HG02840 (cell line): ENCODE measurements at regions not wholly inside any gene's neighbourhood (a gene's known extent, or its start where the extent isn't known, plus 50 kb on each side); places are given as distances from the start of the nearest gene placed in this dataset.
"Not testable (repeated sequence)": the region's sequence is repeated elsewhere in the genome, so short reads cannot be mapped to it uniquely, and the experiment has no call there.

Experiments used
- ATAC-seq: cut with Tn5 transposase; IDR thresholded peaks from one replicate; pipeline ENCODE4 v1.9.1; 2021; ENCODE audit warnings: mild to moderate bottlenecking, moderate library complexity, moderate number of reproducible peaks; ENCODE audit not compliant: unreplicated experiment, low FRiP score

DNA sequence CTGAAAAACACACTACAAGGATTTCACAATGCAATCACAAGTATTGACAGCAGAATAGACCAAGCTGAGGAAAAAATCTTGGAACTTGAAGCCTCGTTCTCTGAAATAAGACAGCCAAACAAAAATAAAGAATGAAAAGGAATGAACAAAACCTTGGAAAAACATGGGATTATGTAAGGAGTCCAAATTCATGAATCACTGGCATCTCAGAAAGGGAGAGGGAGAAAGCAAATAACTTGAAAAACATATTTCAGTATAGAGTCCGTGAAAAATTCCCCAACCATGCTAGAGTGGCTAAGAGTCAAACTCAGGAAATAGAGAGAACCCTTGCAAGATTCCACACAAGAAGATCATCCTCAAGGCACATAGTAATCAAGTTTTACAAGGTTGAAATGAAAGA, 178.5 kb upstream of the CTSO start:
- no peak for ATAC-seq

DNA sequence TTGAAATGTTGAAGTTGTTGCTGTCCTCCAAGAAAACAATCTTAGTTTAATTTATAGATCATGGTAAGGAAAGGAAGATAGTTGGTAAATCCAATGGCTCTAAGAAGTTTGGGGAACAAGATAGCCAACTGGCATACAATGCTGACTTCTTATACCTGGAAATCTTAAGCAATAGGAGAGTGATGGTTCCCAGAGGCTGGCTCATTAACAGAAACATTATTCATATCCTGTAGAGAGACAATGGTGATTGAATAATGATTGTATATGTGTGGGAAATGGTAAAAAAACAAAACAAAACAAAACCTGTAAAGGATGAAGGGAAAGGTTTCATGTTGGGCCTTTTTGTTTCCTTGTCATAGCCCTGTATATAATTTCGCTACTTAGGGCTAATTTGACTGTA, 174.9 kb upstream of the CTSO start:
- no peak for ATAC-seq

DNA sequence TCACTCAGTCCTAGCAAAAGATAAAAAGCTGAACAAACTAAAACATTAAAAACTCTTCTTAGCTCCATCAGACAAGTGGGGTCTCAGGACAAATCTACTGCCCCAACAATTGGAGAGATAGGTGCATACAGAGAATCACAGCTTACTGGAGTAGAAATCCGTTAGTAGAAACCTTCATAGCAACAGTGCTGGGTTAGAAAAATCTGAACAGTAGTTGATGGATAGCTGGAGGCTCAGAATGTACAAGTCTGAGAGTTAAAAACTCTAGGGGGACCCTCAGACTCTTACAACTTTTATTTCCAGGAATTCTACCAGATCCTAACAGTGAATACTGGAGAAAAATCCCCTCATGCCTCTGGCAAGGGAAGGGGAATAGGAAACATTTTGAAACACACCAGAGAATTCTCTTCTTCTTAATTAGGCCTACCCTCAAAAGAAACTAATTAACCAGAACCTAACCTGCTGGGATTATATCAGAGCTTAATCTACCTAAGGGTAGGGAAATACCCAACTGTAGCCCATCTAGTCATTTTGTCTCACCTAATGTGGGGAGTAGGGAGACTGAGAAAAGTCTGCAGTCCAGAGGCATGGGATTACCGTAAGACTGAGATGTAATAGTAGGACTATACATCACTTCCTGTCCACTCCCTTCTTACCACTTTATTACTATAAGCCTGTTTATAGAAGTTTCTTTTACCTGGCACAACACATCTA, 165.0 kb upstream of the CTSO start:
- ATAC-seq = no peak

DNA sequence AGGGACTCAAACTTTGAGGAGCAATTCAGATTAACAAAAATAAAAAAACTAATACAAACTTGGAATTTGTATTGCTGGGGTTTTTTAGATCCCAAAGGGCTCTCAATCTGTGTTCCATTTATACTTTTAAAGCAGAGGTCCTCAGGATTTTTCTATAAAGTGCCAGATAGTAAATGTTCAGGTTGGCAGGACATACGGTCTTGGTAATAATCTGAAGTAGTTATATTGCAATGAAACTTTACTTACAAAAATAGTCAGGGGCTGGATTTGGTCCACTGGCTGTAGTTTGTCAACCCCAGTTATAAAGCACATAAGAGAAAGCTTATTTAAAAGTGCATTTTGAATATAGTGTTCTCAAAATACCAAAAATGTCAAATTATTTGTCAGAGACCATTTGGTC, 164.1 kb upstream of the CTSO start:
- ATAC-seq = no peak

DNA sequence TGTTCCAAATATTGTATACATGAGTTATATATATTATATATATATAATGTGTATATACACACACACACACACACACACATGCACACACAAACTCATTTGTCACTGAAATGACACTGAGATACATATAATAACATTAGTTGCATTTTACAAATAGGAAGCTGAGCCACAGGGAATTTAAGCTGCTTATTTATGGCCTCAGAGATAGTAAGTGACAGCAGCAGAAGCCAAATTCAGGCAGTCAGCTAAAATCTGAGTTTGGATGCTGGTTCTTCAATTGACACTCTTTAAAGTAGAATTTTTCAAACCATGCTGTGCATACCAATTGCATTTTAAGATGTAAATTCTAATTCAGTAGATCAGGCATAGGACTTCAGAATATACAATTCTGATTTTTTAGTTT, 163.3 kb upstream of the CTSO start:
- no peak for ATAC-seq

DNA sequence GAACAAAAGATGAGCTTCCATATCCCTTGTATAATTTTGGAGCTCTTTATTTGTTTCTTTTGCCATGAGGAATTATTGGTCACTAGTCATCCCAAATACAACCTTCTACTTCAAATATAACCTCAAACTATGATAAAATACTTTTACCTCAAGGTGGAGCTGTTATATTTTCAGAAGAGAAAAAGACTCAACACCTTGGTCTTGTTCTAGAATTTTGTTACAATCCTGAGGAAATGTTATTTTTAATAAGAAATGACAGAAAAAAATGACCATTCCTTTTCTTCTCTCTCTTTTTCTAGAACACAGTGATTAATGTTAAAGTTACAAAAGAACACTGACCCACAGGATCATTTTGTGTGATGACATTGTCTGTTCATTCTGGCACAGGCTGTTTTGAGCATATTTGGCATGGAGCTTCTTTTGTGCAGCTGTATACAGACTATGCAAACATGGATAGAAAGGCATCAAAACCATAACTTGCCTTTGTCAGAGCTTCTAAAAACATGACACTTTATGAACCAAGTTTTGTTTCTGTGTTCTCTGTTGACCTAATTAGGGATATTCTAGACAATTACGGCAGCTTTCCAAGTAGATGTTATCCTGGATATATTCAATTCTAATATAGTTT, 159.6 kb upstream of the CTSO start:
- ATAC-seq = no peak

DNA sequence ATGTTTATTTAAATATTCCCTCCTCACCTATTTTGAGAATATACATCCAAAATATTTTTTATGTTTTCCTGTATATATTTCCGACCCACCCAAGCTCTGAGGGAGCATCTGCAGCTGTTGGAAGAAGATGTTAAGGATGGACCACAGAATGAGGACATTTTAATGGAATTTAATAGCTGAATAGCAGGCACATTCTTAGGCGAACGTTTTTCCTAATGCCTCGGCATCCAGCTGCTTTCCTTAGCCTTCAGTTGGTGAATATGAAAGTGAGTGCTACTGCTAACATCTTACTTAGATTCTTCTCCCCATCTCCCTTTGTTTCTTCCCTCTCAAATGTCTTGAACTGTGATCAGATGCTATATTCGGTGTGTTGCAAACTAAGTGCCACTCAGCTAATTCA, 158.0 kb upstream of the CTSO start:
- ATAC-seq = no peak

DNA sequence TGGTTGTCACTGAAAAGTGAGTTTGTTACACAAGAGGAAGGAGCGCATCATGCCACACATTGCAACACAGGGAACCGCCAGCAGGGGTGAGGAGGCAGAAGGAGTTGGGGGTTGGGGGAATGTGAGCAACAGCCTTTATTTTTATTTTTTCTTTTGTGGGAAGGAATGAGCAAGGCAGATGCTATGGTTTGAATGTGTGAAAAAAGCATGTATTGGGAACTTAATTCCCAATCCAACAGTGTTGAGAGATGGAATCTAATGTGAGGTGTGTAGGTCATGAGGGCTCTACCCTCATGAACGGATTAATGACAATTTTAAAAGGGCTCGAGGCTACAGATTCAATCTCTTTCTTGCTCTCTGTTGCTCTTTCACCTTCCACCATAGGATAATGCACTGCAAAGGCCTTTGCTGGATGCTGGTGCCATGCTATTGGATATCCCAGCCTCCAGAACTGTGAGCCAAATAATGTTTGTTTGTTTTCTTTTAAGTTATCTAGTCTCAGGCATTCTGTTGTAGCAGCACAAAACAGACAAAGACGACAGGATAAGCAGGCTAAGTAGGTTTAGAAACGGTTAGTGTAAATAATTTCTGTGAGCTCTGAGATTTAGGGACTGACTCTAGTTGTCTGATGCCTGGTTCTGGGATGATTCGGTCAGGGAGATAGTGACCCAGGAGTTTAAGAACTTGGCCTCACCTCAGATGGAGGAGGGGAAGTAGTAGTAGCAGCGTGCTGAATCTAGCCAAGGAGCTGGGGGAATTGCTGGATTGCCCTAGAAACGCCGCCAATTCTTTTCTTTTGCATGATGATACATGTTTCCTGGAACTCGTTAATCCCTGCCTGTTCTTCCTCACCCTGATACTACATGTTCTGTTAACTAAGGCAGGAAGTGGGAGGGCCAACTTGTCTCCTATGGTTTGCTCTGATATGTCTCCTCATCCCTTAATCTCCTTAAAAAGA, 156.6 kb upstream of the CTSO start:
- ATAC-seq = no peak

DNA sequence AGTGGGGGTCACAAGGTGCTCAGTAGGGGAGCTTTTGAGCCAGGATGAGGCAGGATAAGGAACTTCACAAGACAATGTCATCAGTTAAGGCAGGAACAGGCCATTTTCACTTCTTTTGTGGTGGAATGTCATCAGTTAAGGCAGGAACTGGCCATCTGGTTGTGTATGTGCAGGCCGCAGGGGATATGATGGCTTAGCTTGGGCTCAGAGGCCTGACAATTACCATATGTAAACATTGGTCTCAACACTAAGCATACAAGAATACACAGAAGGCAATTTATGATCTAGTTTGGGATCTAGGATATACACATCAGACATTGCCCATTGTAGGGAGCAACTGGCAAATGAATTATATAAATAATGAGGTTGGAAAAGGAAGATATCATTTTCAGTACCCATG, 155.4 kb upstream of the CTSO start:
- ATAC-seq = not testable (repeated sequence)

DNA sequence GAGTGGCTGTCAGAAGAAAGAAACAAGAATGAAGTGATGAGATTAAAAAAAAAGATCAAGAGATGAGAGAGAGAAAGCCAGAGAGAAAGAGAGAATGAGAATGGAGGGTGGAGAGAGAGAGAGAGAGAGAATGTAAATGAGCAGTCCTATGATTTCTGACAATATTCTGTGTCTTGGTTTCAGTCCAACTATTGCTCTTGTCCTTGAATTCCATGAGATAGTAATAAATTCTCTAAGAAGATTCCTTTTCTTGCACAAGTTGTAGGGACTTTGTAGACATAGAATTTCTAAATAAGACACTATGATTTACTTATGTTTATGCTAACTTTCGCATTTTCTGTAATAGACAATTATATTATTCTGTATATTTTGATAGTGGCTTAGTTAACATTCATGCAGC, 149.6 kb upstream of the CTSO start:
- ATAC-seq = no peak

DNA sequence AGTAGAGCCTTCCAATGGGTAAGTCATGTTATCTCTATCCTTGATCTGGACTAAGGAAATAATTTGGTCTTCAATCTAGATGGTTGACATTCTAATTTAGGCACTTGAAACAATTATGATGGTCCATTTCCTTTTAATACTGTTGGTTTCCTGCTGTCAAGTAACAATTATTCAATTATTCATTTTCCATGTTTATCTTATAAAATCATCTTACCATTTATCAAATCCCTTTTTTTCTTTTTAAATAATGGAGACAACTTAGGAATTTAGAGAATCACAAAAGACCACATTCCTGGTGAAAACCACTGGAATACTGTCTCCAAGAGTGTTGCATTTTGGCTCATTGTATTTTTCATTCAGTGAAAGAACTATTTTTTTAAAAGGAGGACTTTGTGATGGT, 148.7 kb upstream of the CTSO start:
- ATAC-seq = no peak

DNA sequence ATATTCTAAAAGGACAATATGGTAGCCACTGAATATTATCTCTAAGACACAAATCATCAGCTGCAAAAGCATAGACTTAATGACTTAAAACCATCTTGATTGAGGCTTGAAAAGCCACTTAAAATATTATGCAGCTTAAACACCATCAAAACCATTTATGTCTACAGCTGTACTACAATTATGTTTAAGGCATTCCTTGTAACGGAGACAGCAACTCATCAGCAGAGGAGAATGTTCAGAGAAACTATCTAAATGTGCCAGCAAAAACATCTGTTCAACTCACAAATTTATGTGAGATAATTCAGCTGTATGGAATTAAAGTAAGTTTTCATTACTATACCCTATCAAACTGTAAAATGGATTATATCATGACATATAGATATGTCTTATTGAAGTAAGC, 147.9 kb upstream of the CTSO start:
- no peak for ATAC-seq

DNA sequence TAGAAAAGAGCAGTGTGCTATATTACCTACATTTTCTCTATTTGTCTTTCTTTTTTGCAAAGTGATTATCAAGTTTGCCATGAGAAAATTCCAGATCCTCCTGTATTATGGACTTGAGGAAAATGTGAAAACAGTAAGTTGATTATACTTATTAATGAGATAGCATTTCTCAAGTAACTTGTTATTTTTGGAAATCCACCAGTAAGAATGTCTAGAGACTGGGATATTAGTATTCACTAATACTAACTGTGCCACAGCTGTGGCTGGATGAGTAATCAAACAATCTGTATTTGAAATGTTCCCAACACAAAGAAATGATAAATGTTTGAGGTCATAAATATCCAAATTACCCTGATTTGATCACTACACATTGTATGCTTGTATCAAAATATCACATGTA, 147.0 kb upstream of the CTSO start:
- ATAC-seq = no peak

DNA sequence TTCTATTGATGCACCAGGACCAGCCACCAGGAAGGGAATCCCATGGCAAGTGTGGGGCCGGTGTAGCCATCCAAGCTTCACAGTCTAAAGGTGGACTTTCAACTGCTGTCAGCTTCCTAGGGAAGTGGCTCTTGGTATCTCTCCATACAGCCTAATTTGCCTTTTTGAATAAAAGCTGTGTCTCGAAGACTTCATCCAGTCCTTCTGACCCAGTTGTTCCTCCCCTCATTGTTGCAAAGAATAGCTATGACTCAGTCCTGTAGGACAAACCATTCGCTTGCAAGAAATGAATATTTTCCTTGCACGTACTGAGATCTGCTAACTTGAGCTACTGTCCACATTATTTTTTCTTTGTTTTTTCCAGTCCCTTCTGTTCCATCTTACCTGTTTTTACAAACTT, 145.1 kb upstream of the CTSO start:
- ATAC-seq = no peak

DNA sequence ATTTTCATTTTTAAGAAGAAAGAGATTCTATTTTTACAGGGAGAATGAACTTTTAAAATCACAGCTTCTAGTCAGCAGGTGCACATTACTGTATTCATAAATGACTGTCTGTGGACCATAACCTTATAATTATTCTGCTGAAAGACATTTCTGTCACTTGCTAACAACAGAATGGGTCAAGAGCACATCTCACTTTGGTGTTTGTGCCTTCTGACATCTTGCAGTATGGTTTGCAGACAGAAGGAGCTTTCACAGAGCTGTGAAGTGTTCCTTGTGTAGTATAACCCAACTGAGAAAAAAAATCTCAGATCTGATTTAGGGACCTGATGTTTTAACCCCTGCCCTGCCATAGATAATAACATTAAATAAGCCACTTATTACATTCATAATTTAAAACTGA, 131.4 kb upstream of the CTSO start:
- no peak for ATAC-seq

DNA sequence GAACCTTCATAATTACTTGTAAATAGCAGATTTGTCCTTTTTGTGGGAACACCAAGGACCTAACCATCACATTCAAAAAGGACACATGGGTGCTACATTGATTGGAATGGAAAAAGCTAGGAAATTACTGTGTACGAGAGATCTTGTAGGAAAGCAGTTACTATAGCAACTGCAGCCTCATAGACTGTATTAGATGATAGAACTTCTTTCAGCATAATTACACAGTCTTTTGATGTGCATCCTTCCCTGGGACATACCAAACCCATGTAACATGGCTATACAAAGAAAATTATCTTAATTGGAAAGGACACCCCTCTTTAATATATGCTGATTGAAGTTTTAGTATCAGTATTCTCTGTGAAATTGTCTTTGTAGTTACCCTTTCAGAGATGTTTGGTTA, 130.7 kb upstream of the CTSO start:
- ATAC-seq = no peak

DNA sequence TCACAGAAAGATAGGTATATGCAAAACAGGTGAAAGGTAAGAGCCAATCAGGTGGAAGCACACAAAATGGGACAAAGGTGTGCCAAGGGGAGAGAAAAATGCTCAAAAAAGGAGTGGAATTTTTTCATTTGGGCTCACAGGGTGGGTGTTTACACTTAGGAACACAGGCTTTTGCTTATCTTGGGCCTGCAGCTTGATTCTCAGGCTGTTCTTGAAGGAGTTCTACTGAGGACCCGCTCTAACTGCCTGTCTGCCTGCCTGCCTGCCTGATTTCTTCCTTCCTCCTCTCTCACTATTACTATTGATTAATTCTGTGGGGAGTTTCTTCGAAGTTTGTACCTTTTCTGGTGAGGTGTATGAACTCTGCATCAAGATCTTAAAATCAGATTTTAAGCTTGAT, 120.3 kb upstream of the CTSO start:
- no peak for ATAC-seq

DNA sequence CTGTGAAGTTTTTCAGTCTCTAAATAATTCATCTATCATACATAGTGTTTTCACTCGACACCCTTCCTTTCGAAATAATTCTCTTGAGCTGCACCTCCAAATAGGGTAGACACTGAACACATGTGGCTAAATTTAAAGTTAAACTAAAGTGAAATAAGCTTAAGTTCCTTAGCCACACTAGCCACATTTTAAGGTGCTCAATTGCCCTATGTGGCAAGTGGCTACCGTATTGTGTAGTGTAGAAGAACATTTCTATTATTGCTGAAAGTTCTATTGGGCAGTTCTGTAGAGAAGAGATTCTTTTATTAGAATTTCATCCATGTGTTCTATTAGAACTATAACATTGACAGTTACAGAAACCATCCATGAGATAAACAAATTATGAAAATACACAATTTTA, 107.0 kb upstream of the CTSO start:
- ATAC-seq = no peak

DNA sequence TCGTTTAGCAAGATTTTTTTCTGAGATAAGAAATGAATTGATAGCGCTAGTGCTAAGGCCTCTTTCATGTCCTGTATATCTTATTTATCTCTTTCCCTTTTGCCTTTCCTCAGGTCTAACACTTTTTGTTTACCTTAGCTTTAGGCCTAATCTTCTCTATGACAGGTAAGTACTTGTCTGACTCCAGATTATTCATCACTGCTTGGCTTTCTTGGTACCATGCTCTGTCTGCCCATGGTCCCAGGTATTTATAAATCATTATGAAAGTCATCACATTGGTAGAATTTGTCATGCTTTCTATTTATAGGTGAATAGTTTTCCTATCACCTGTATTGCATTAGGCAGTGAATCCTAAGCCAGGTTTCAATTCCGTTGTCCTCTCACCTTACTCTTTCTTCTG, 99.5 kb upstream of the CTSO start:
- ATAC-seq = no peak

DNA sequence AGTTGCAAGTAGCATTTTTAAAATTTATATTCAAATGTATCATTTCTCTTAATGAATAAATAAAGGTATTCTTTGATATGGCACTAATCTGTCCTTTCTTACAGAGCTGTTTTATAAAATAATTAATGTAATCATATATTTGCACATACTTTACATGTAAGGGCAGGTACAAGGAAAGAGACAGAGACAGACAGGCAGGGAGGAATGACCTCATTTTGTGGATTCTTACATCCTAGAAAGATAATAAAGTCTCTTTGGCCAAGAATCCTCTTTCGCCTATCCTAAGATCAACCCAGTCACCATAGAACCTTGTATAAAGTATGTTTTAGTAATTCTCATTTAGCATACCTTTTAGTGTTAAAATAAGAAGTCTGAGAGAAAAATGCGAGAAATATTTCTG, 98.5 kb upstream of the CTSO start:
- no peak for ATAC-seq

DNA sequence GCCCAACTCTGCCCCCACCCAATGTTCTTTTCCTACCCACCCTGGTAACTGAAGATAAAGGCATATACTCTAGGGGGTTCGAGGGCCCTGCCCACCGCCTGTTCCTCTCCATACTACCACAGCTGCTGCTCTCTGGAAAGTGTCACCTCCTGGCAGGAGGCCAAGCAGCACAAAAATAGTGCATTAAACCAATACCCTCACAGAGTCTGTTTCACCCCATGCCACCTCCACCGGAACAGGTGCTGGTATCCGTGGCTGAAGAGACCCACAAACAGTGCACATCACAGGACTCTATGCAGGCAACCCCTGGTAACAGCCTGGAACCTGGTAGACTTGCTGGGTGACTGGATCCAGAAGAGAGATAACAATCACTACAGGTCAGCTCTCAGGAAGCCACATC, 85.1 kb upstream of the CTSO start:
- ATAC-seq = no peak

DNA sequence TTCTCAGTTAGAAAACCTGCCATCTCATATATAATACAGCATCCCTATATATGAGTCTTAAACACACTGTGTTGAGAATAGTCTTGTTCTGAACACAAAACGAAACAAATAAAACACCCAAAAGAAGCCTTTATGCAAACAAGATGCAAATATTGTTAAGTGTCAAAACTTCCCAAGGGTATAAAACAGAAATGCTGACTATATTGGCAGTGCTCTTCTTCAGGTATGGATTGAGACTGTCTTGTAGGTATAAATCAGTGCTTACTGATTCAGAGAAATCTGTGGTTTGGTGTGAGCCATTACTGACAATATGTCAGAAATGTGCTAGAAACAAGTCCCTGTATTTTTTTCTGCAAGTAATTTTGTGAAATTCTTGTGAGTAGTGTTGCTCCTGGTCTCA, 82.8 kb upstream of the CTSO start:
- ATAC-seq = peak; percentile 54
